GM12878 (cell line): ENCODE measurements at regions not wholly inside any gene's neighbourhood (a gene's known extent, or its start where the extent isn't known, plus 50 kb on each side); places are given as distances from the start of the nearest gene placed in this dataset.

Experiments used
- ATAC-seq: fragments of 200-7000 bp; cut with Tn5 transposase; 3 replicates; pipeline ENCODE4 v1.9.1; 2020; ENCODE audit warnings: mild to moderate bottlenecking, moderate library complexity
- BruUV-seq: library from RNA; stranded (reverse); fragments of 400-500 nt; replicated peaks from 2 replicates; lab custom pipeline; 2021; lab: Mats Ljungman, UMichigan
- CTCF ChIA-PET: fragments of 300-600 bp; sonication (Branson Sonifier 250); formaldehyde crosslinking; extraction: SDS; loops from one replicate; lab custom pipeline; 2021; ENCODE audit warnings: inconsistent platforms; lab: Yijun Ruan, JAX
- POLR2A ChIA-PET: fragments of 350-600 bp; formaldehyde crosslinking; extraction: SDS; loops from one replicate; lab custom pipeline; 2021; ENCODE audit warnings: inconsistent platforms; lab: Charles Lee
- RAD21 ChIA-PET: fragments of 300-600 bp; sonication (Branson Sonifier 250); formaldehyde crosslinking; loops from one replicate; lab custom pipeline; 2023; ENCODE audit warnings: antibody characterized with exemption; ENCODE audit not compliant: unreplicated experiment; lab: Charles Lee
- SMC1A ChIA-PET: fragments of 300-600 bp; sonication (Branson Sonifier 250); formaldehyde crosslinking; loops from one replicate; lab custom pipeline; 2023; ENCODE audit not compliant: unreplicated experiment, uncharacterized antibody; lab: Charles Lee
- DNase-seq: peaks from one replicate; pipeline ENCODE4 v3.0.0-alpha.2; 2011; ENCODE audit warnings: low read depth, low spot score
- FAIRE-seq: peaks from 3 replicates; lab custom pipeline; 2011; peaks lifted over from hg19 to GRCh38; lab: Jason Lieb, UNC
- H2AFZ ChIP-seq: 2 replicates; pipeline ENCODE4 v1.6.0; 2011; ENCODE audit warnings: low read depth, low read length, control low read depth; ENCODE audit not compliant: control insufficient read depth
- H3K27ac ChIP-seq: 2 replicates; pipeline ENCODE4 v1.5.1; 2011; ENCODE audit warnings: control low read depth; ENCODE audit not compliant: control insufficient read depth, insufficient read depth
- H3K27me3 ChIP-seq, 2 experiments: replicated peaks in 1 of 2; 2 replicates each; pipeline versions ENCODE4 v1.6.0 to v1.6.1; 2011; ENCODE audit warnings: low read length in 1 of 2; ENCODE audit not compliant: control insufficient read depth in 2 of 2, insufficient read depth in 2 of 2
- H3K36me3 ChIP-seq, 2 experiments: 2 replicates each; pipeline ENCODE4 v1.5.1; 2011; ENCODE audit warnings: low read length in 1 of 2; ENCODE audit not compliant: control insufficient read depth in 2 of 2, insufficient read depth in 2 of 2
- H3K4me1 ChIP-seq: 2 replicates; pipeline ENCODE4 v1.6.1; 2011; ENCODE audit warnings: mild to moderate bottlenecking, low read length, moderate library complexity, mixed read lengths; ENCODE audit not compliant: control insufficient read depth, insufficient read depth
- H3K4me2 ChIP-seq: 2 replicates; pipeline ENCODE4 v1.6.0; 2011; ENCODE audit warnings: control low read depth; ENCODE audit not compliant: control insufficient read depth, insufficient read depth
- H3K4me3 ChIP-seq: fragments of 200-600 bp; sonication (generic); 2 replicates; pipeline ENCODE4 v1.5.1; 2016
- H3K79me2 ChIP-seq: 2 replicates; pipeline ENCODE4 v1.6.0; 2011; ENCODE audit warnings: low read length; ENCODE audit not compliant: control insufficient read depth, insufficient read depth
- H3K9ac ChIP-seq: 2 replicates; pipeline ENCODE4 v1.8.0; 2011; ENCODE audit warnings: low read length, control low read depth, mixed read lengths; ENCODE audit not compliant: control insufficient read depth, insufficient read depth
- H3K9me3 ChIP-seq: replicated peaks from 3 replicates; pipeline ENCODE4 v1.5.1; 2011; ENCODE audit warnings: mild to moderate bottlenecking, low read length; ENCODE audit not compliant: control insufficient read depth, insufficient read depth
- H4K20me1 ChIP-seq: 2 replicates; pipeline ENCODE4 v1.6.0; 2011; ENCODE audit not compliant: control insufficient read depth, insufficient read depth
- ASH2L ChIP-seq: fragments of 300-600, 200-600 bp; sonication (generic); IDR thresholded peaks from 2 replicates; pipeline ENCODE4 v1.6.1; 2017; ENCODE audit warnings: low read depth, mild to moderate bottlenecking, borderline replicate concordance
- BMI1 ChIP-seq: fragments of 450-650 bp; IDR thresholded peaks from 2 replicates; pipeline ENCODE4 v1.6.1; 2016; ENCODE audit warnings: mild to moderate bottlenecking, moderate library complexity, borderline replicate concordance
- EED ChIP-seq: sonication (generic); IDR thresholded peaks from 2 replicates; pipeline ENCODE4 v1.6.1; 2016; ENCODE audit warnings: antibody characterized with exemption, low read depth
- ELK1 ChIP-seq: IDR thresholded peaks from 2 replicates; pipeline ENCODE4 v1.6.1; 2012; ENCODE audit warnings: low read depth, low read length, improper control_type of control experiment
- GATAD2B ChIP-seq: fragments of 450-650 bp; conservative IDR thresholded peaks from 2 replicates; pipeline ENCODE4 v1.6.1; 2017; ENCODE audit warnings: low read depth, mild to moderate bottlenecking, moderate library complexity
- IKZF1 ChIP-seq: fragments of 450-650 bp; conservative IDR thresholded peaks from 2 replicates; pipeline ENCODE4 v1.6.1; 2017; ENCODE audit warnings: antibody characterized with exemption, mild to moderate bottlenecking
- JUNB ChIP-seq: IDR thresholded peaks from 2 replicates; pipeline ENCODE4 v1.6.1; 2016; ENCODE audit warnings: antibody characterized with exemption, mild to moderate bottlenecking
- JUND ChIP-seq: IDR thresholded peaks from 2 replicates; pipeline ENCODE4 v1.6.1; 2012; ENCODE audit warnings: low read depth, mild to moderate bottlenecking, low read length, improper control_type of control experiment, moderate library complexity
- MYB ChIP-seq: fragments of 150-350 bp; IDR thresholded peaks from 2 replicates; pipeline ENCODE4 v1.6.1; 2014; ENCODE audit warnings: mild to moderate bottlenecking, low read depth, low read length, borderline replicate concordance
- MYC ChIP-seq: IDR thresholded peaks from 2 replicates; pipeline ENCODE4 v1.6.1; 2011; ENCODE audit warnings: mild to moderate bottlenecking, low read length, moderate library complexity, inconsistent platforms; ENCODE audit not compliant: insufficient read depth, insufficient replicate concordance, insufficient read length, severe bottlenecking
- STAT3 ChIP-seq: IDR thresholded peaks from 2 replicates; pipeline ENCODE4 v1.6.1; 2011; ENCODE audit warnings: low read depth, low read length, improper control_type of control experiment
- TARDBP ChIP-seq: IDR thresholded peaks from 2 replicates; pipeline ENCODE4 v1.6.1; 2016; ENCODE audit warnings: borderline replicate concordance
- USF2 ChIP-seq: IDR thresholded peaks from 2 replicates; pipeline ENCODE4 v1.6.1; 2011; ENCODE audit warnings: low read depth, low read length, improper control_type of control experiment, borderline replicate concordance
- WGBS: methylation state at CpG from one replicate; pipeline ENCODE4 v1.1.6; 2016; ENCODE audit warnings: low lambda C conversion rate; ENCODE audit not compliant: insufficient replicate concordance, insufficient coverage; ENCODE audit errors: missing lambda C conversion rate; 5-methylcytosine and 5-hydroxymethylcytosine counted together
- in situ Hi-C: fragments of 300-500 bp; cut with MboI; formaldehyde crosslinking; loops from 9 replicates; pipeline ENCODE4 v1.14.3; 2018; ENCODE audit warnings: mixed read lengths
- intact Hi-C: fragments of 100-400 bp; cut with micrococcal nuclease; formaldehyde crosslinking; loops from one replicate; pipeline ENCODE4 v1.14.2; 2022; ENCODE audit not compliant: unreplicated experiment

DNA sequence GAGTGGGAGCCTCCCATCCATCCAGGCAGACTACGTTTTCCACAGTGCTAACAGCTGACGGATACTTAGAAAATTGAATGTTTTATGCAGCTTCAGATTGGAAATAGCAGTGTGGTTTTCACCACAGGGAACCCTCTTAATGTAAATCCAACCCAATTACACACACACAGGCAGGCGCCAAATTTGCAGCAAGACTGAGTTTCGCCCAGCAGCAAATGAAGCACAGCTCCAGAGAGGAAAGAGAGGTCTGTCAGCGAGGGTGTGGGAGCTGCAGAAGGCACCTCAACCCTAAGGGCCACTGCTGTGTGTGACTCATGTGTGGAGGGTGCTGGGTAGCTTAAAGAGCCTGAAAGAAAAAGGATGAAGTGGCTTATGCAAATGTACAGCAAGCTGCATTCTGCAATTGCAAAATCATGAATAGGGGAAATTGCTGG, 365.7 kb downstream of the MAFB start (continued):
- no peak for TF ChIP-seq ASH2L
- TF ChIP-seq JUNB: no peak
- TF ChIP-seq ELK1: no peak
- TF ChIP-seq MYB: no peak

- SMC1A ChIA-PET: no interaction called here
- H3K27ac ChIP-seq: no peak overlapping the region
- H3K9me3 ChIP-seq: no peaks in the 10 kb centered on the region
- peaks cover 0 to 2% of the 10 kb centered on the region in 2 experiments; a peak in 1 of 4 replicates for H3K27me3 ChIP-seq
- ATAC-seq (no peak), FAIRE-seq (no peak), DNase-seq (no peak)
- H3K36me3 ChIP-seq: no peaks in the 10 kb centered on the region
- no peak overlapping the region for H2AFZ ChIP-seq
- no peak overlapping the region for H3K9ac ChIP-seq
- no peak overlapping the region for H3K4me3 ChIP-seq
- H3K4me2 ChIP-seq: no peak overlapping the region
- intact Hi-C loops: no loop called here
- TF ChIP-seq BMI1: no peak
- TF ChIP-seq IKZF1: no peak
- TF ChIP-seq JUND: no peak
- TF ChIP-seq GATAD2B: no peak
- TF ChIP-seq EED: no peak
- TF ChIP-seq USF2: no peak
- TF ChIP-seq STAT3: no peak
- no peak for TF ChIP-seq TARDBP
- no peak for TF ChIP-seq MYC
- TF ChIP-seq, all 136 proteins: peak for 0
- Histone ChIP-seq H3K79me2 (no peaks in the 10 kb centered on the region), H4K20me1 (no peaks in the 10 kb centered on the region), H3K4me1 (no peaks in the 10 kb centered on the region)
- POLR2A ChIA-PET: no interaction called here
- no TSS peak for BruUV-seq
- CTCF ChIA-PET: no interaction called here
- in situ Hi-C loops: no loop called here
- RAD21 ChIA-PET: no interaction called here
- WGBS: 0% methylated on average over 1 of the region's 1 CpG
These were observed 366.1 kb downstream of the MAFB start for GRCh38 chr20:40322941-40323340.
